NB4 (cell line): ENCODE measurements at regions not wholly inside any gene's neighbourhood (a gene's known extent, or its start where the extent isn't known, plus 50 kb on each side); places are given as distances from the start of the nearest gene placed in this dataset.

Source experiments
- DNase-seq: peaks from one replicate; pipeline ENCODE4 v3.0.0; 2010; ENCODE audit warnings: low read depth
- H3K4me3 ChIP-seq: one replicate; pipeline ENCODE4 v1.5.1; 2011; ENCODE audit warnings: mild to moderate bottlenecking, low read depth, low read length, moderate library complexity
- CTCF ChIP-seq: IDR thresholded peaks from one replicate; pipeline ENCODE4 v1.5.1; 2012; ENCODE audit warnings: low read depth, low read length
- MYC ChIP-seq: IDR thresholded peaks from 2 replicates; pipeline ENCODE4 v1.6.1; 2011; ENCODE audit warnings: low read depth, low read length
- POLR2A ChIP-seq: IDR thresholded peaks from 2 replicates; pipeline ENCODE4 v1.6.1; 2011; ENCODE audit warnings: mild to moderate bottlenecking; ENCODE audit not compliant: insufficient read length; ENCODE audit errors: extremely low read depth
- TF ChIP-seq, protein P1 (sequence below): IDR thresholded peaks from 2 replicates; pipeline ENCODE4 v1.6.1; 2011; ENCODE audit warnings: low read depth, low read length

- no peak overlapping the region for H3K4me3 ChIP-seq
- no peak for TF ChIP-seq CTCF
- TF ChIP-seq MYC = no peak
- TF ChIP-seq, protein P1, sequence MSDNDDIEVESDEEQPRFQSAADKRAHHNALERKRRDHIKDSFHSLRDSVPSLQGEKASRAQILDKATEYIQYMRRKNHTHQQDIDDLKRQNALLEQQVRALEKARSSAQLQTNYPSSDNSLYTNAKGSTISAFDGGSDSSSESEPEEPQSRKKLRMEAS = no peak
- no peak for TF ChIP-seq POLR2A
- no peak for DNase-seq
Observed at GRCh38 chr14:104353921-104354701, 215.7 kb downstream of the KIF26A start.

GRCh38 chr14:104355101-104356019 is 217.0 kb downstream of the KIF26A start:
- no peak overlapping the region for H3K4me3 ChIP-seq
- TF ChIP-seq, protein P1 = no peak
- TF ChIP-seq CTCF = no peak
- no peak for DNase-seq

DNA sequence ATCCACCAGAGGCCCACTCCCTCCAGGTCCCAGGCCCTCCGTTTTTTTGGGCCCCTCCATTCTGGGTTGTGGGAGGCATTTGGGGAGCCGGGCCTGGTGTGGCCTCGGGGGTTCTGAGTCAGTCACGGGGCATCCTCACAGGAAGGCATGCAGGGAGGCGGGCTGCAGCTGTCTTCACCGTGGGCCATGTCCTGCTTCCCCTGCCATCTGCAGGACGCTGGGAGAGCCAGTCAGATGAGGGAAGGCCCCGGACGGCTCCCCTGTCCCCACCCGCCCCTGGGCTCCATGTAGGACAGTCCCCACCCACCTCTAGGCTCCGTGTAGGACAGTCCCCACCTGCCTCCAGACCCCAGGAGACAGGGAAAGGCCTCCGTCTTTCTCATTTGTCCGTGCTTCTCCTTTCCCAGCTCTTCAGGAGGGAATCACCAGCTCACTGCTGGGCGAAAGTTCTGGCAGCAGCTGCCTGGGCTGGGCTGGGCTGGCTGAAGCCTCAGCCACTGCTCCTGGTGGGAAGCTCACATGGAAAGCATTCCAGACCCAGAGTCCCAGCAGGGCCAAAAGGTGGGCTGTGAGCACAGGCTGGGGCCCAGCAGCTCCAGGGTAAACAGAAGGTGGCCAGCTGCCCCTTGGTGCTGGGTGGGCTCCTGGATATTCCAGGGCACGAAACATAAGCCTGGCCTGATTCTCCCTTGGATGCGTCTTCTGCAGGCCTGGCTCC is 217.8 kb downstream of the KIF26A start:
- H3K4me3 ChIP-seq = no peak overlapping the region
- TF ChIP-seq, protein P1 = no peak
- no peak for TF ChIP-seq CTCF
- TF ChIP-seq POLR2A = no peak
- no peak for TF ChIP-seq MYC
- no peak for DNase-seq

DNA sequence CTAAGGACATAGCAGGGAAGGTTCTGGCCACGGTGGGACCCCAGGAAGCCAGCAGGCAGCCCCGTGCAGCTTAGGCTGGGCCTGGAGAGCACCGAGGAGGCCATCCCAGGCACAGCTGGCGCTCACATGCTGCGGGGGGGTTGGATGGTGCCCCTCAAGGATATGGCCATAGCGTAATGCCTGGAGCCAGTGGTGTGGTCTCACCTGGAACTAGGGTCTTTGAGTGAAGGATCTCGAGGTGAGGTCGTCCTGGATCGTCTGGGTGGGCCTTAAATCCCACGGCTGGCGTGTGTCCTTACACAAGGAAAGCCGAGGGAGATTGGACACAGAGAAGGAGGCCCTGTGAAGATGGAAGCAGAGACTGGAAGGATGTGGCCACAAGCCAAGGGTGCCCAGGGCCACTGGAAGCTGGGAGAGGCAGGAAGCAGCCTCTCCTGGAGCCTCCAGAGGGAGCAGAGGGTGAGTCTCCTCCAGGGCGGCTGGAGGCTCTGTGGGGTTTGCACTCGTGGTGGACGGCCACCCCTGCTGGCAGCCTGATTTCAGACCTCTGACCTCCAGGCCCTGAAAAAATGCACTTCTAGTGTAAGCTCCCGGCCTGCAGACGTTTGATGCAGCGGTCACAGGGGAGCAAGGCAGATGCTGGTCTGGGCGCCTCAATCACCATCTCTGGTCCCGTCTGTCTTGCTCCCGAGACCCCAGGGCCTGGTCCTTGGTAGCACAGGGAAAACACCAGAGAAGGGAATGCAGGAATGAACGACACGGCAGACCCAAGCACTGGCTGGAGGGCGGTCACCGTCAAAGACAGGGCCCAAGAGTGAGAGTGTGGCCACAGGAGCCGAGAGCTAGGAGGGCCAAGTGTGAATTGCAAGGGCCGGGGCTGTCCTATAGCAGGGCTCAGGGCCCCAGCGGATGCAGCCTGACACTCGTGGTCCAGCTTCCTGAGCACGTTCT is 218.6 kb downstream of the KIF26A start:
- TF ChIP-seq MYC = no peak
- no peak for TF ChIP-seq CTCF
- TF ChIP-seq, protein P1 = no peak
- TF ChIP-seq POLR2A = no peak
- no peak overlapping the region for H3K4me3 ChIP-seq
- no peak for DNase-seq
